ENCODE measurements at regions not wholly inside any gene's neighbourhood (a gene's known extent, or its start where the extent isn't known, plus 50 kb on each side); places are given as distances from the start of the nearest gene placed in this dataset.

- no peak overlapping the region for H3K4me3 ChIP-seq (ENCODE audit: low read depth, low read length)
Observed at GRCh38 chr10:21315645-21316220, 209.7 kb downstream of the SKIDA1 start.

GRCh38 chr10:21314906-21315644 lies 210.4 kb downstream of the SKIDA1 start:
- TF ChIP-seq CTCF (IDR thresholded peaks at IDR 0.05; ENCODE audit: low read depth, low read length): no peak

More at GRCh38 chr10:21315645-21316220, 209.7 kb downstream of the SKIDA1 start:
- no peak for TF ChIP-seq CTCF (IDR thresholded peaks at IDR 0.05; ENCODE audit: low read depth, low read length)

GRCh38 chr10:21314111-21314626 lies 211.3 kb downstream of the SKIDA1 start:
- H3K4me3 ChIP-seq (ENCODE audit: low read depth, low read length): no peak overlapping the region
- no peak for TF ChIP-seq CTCF (IDR thresholded peaks at IDR 0.05; ENCODE audit: low read depth, low read length)

More at GRCh38 chr10:21314906-21315644, 210.4 kb downstream of the SKIDA1 start:
- H3K4me3 ChIP-seq (ENCODE audit: low read depth, low read length): no peak overlapping the region

- no peak overlapping the region for H3K4me3 ChIP-seq (ENCODE audit: low read depth, low read length)
- no peak for TF ChIP-seq CTCF (IDR thresholded peaks at IDR 0.05; ENCODE audit: low read depth, low read length)
Observed at GRCh38 chr10:21313691-21314090, 211.8 kb downstream of the SKIDA1 start.

GRCh38 chr10:21311426-21311825 lies 214.1 kb downstream of the SKIDA1 start:
- no peak for TF ChIP-seq CTCF (IDR thresholded peaks at IDR 0.05; ENCODE audit: low read depth, low read length)
- no peak overlapping the region for H3K4me3 ChIP-seq (ENCODE audit: low read depth, low read length)

GRCh38 chr10:21309427-21309826 lies 216.1 kb downstream of the SKIDA1 start:
- no peak overlapping the region for H3K4me3 ChIP-seq (ENCODE audit: low read depth, low read length)
- no peak for TF ChIP-seq CTCF (IDR thresholded peaks at IDR 0.05; ENCODE audit: low read depth, low read length)

GRCh38 chr10:21308946-21309345 lies 216.5 kb downstream of the SKIDA1 start:
- no peak overlapping the region for H3K4me3 ChIP-seq (ENCODE audit: low read depth, low read length)
- TF ChIP-seq CTCF (IDR thresholded peaks at IDR 0.05; ENCODE audit: low read depth, low read length): no peak

Measured in WI38 (cell line).